ENCODE measurements at regions not wholly inside any gene's neighbourhood (a gene's known extent, or its start where the extent isn't known, plus 50 kb on each side); places are given as distances from the start of the nearest gene placed in this dataset.

DNA sequence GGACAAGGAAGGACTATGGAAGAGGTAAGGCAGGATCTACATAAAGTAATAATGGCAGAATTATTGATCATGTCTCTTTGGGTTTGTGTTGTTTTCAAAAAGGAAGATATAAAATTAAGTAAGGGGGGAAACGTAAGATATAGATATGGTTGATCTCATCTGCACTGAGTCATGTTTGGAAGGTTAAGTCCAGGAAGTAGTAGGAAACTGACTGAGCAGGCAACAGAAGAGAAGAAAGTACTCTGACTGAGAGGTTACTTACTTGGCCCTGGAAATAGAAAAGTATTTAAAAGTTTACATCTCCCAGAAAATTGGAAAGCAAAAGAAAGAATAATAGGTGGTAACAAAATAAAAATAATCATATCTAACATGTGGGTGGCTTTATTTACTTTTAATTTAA is 405.3 kb upstream of the RGMB start:
- TF ChIP-seq GATA3 (IDR thresholded peaks at IDR 0.05; ENCODE audit: low read depth, low read length) = no peak
- no peak for TF ChIP-seq GATA2 (IDR thresholded peaks at IDR 0.05; ENCODE audit: low read depth, low read length)

Data from SH-SY5Y (cell line).